ENCODE measurements at regions not wholly inside any gene's neighbourhood (a gene's known extent, or its start where the extent isn't known, plus 50 kb on each side); places are given as distances from the start of the nearest gene placed in this dataset.

DNA sequence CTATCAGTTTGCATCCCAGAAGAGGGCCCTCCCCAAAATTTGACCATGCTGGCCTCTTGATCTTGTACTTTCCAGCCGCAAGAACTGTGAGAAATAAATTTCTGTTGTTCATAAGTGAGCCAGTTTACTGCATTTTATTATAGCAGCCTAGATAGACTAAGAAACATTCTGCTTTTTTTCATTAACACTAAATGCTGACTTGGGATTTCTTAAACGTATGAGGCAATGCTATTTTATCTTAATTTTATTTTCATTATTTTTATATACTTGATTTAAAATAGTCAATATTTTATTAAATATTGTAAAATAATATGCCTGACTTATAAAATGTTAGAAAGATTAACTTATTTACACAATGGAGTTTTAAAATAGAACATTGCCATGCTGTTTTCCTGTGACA lies 341.8 kb upstream of the CNTNAP2 start:
- TF ChIP-seq, protein P1, sequence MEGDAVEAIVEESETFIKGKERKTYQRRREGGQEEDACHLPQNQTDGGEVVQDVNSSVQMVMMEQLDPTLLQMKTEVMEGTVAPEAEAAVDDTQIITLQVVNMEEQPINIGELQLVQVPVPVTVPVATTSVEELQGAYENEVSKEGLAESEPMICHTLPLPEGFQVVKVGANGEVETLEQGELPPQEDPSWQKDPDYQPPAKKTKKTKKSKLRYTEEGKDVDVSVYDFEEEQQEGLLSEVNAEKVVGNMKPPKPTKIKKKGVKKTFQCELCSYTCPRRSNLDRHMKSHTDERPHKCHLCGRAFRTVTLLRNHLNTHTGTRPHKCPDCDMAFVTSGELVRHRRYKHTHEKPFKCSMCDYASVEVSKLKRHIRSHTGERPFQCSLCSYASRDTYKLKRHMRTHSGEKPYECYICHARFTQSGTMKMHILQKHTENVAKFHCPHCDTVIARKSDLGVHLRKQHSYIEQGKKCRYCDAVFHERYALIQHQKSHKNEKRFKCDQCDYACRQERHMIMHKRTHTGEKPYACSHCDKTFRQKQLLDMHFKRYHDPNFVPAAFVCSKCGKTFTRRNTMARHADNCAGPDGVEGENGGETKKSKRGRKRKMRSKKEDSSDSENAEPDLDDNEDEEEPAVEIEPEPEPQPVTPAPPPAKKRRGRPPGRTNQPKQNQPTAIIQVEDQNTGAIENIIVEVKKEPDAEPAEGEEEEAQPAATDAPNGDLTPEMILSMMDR (IDR thresholded peaks at IDR 0.05), result no peak
- TF ChIP-seq POLR2A (IDR thresholded peaks at IDR 0.05), result no peak

All from esophagus squamous epithelium (tissue), 4 donors.